GM23338 (cell line): ENCODE measurements at regions not wholly inside any gene's neighbourhood (a gene's known extent, or its start where the extent isn't known, plus 50 kb on each side); places are given as distances from the start of the nearest gene placed in this dataset.

Experiments
- ATAC-seq: fragments of 200-7000 bp; cut with Tn5 transposase; 3 replicates; pipeline ENCODE4 v1.9.1; 2020
- DNase-seq: peaks from one replicate; pipeline ENCODE4 v3.0.0-alpha.2; 2015; ENCODE audit warnings: low spot score
- H2AFZ ChIP-seq: fragments of 200-600 bp; sonication (generic); 2 replicates; pipeline ENCODE4 v1.8.0; 2016; ENCODE audit warnings: antibody characterized with exemption, mild to moderate bottlenecking, moderate library complexity
- H3F3A ChIP-seq: fragments of 200-600 bp; sonication (generic); replicated peaks from 2 replicates; pipeline ENCODE4 v1.8.0; 2017; ENCODE audit warnings: antibody characterized with exemption, mixed run types, low read depth
- H3K27ac ChIP-seq: fragments of 200-600 bp; sonication (generic); 2 replicates; pipeline ENCODE4 v1.6.1; 2016; ENCODE audit warnings: low read depth
- H3K27me3 ChIP-seq: fragments of 200-600 bp; sonication (generic); 2 replicates; pipeline ENCODE4 v1.8.0; 2016; ENCODE audit warnings: mild to moderate bottlenecking, mixed run types, moderate library complexity; ENCODE audit not compliant: insufficient read depth
- H3K36me3 ChIP-seq: fragments of 200-600 bp; sonication (generic); 2 replicates; pipeline ENCODE4 v1.8.0; 2016; ENCODE audit warnings: mild to moderate bottlenecking; ENCODE audit not compliant: insufficient read depth
- H3K4me1 ChIP-seq: fragments of 200-600 bp; sonication (generic); 2 replicates; pipeline ENCODE4 v1.8.0; 2016; ENCODE audit warnings: mild to moderate bottlenecking, moderate library complexity; ENCODE audit not compliant: insufficient read depth
- H3K4me2 ChIP-seq: fragments of 200-600 bp; sonication (generic); 2 replicates; pipeline ENCODE4 v1.7.1; 2017; ENCODE audit warnings: mixed run types
- H3K4me3 ChIP-seq: fragments of 200-600 bp; sonication (generic); 2 replicates; pipeline ENCODE4 v1.6.1; 2016; ENCODE audit warnings: mixed run types
- H3K79me2 ChIP-seq: fragments of 200-600 bp; sonication (generic); replicated peaks from 2 replicates; pipeline ENCODE4 v1.8.0; 2017; ENCODE audit warnings: mild to moderate bottlenecking; ENCODE audit not compliant: insufficient read depth
- H3K9me2 ChIP-seq: fragments of 200-600 bp; sonication (generic); 2 replicates; pipeline ENCODE4 v1.8.0; 2017; ENCODE audit not compliant: insufficient read depth
- H4K20me1 ChIP-seq: fragments of 200-600 bp; sonication (generic); replicated peaks from 2 replicates; pipeline ENCODE4 v1.8.0; 2017; ENCODE audit warnings: mild to moderate bottlenecking; ENCODE audit not compliant: insufficient read depth
- H3K27ac Mint-ChIP-seq: 2 replicates; pipeline ENCODE4 v1.8.0; 2020; ENCODE audit warnings: inconsistent platforms, mild to moderate bottlenecking, moderate library complexity, mixed read lengths
- H3K27me3 Mint-ChIP-seq: 3 replicates; pipeline ENCODE4 v1.8.0; 2022; ENCODE audit warnings: low read depth, mild to moderate bottlenecking, moderate library complexity, mixed read lengths, inconsistent platforms; ENCODE audit not compliant: insufficient read depth, poor library complexity
- H3K36me3 Mint-ChIP-seq: 3 replicates; pipeline ENCODE4 v1.8.0; 2021; ENCODE audit warnings: low read depth, mild to moderate bottlenecking, inconsistent platforms, moderate library complexity, mixed read lengths
- H3K4me1 Mint-ChIP-seq: 3 replicates; pipeline ENCODE4 v1.8.0; 2020; ENCODE audit warnings: mild to moderate bottlenecking, inconsistent platforms, mixed read lengths
- H3K4me3 Mint-ChIP-seq: 3 replicates; pipeline ENCODE4 v1.8.0; 2021; ENCODE audit warnings: moderate library complexity, mild to moderate bottlenecking, inconsistent platforms, mixed read lengths
- H3K9me3 Mint-ChIP-seq: 3 replicates; pipeline ENCODE4 v1.8.0; 2020; ENCODE audit warnings: moderate library complexity, mild to moderate bottlenecking, inconsistent platforms, mixed read lengths
- CREB1 ChIP-seq: fragments of 250-450 bp; sonication (Bioruptor Pico); IDR thresholded peaks from 2 replicates; pipeline ENCODE4 v1.5.0; 2020; ENCODE audit warnings: low read depth, mild to moderate bottlenecking, moderate library complexity
- EZH2 ChIP-seq: fragments of 200-600 bp; sonication (generic); IDR thresholded peaks from one replicate; pipeline ENCODE4 v1.8.0; 2017; ENCODE audit warnings: antibody characterized with exemption, mild to moderate bottlenecking, low read depth; ENCODE audit not compliant: unreplicated experiment
- EZH2phosphoT487 ChIP-seq: fragments of 200-600 bp; sonication (generic); IDR thresholded peaks from one replicate; pipeline ENCODE4 v1.8.1; 2018; ENCODE audit warnings: antibody characterized with exemption; ENCODE audit not compliant: unreplicated experiment
- JUNB ChIP-seq: IDR thresholded peaks from one replicate; pipeline ENCODE4 v1.6.1; 2016; ENCODE audit warnings: antibody characterized with exemption; ENCODE audit not compliant: unreplicated experiment
- NANOG ChIP-seq: IDR thresholded peaks from 2 replicates; pipeline ENCODE4 v1.6.1; 2016; ENCODE audit warnings: antibody characterized with exemption, borderline replicate concordance
- POLR2AphosphoS5 ChIP-seq: IDR thresholded peaks from 2 replicates; pipeline ENCODE4 v1.6.1; 2016; ENCODE audit warnings: antibody characterized with exemption, low read depth
- STAT1 ChIP-seq: IDR thresholded peaks from one replicate; pipeline ENCODE4 v1.6.1; 2016; ENCODE audit warnings: antibody characterized with exemption; ENCODE audit not compliant: unreplicated experiment
- ZNF114 ChIP-seq: fragments of 250-450 bp; sonication (Bioruptor Pico); IDR thresholded peaks from 2 replicates; pipeline ENCODE4 v1.5.0; 2020; ENCODE audit warnings: mild to moderate bottlenecking, moderate library complexity
- ZNF331 ChIP-seq: fragments of 250-450 bp; sonication (Bioruptor Pico); IDR thresholded peaks from 2 replicates; pipeline ENCODE4 v1.5.0; 2020; ENCODE audit warnings: low read depth, mild to moderate bottlenecking, moderate library complexity
- TF ChIP-seq, protein P1 (sequence below), 2 experiments: fragments of 200-600 bp in 1 of 2; sonication (generic) in 1 of 2; conservative IDR thresholded peaks; 2 replicates each; pipeline versions ENCODE4 v1.5.1 to v1.6.1; 2016 to 2017; ENCODE audit warnings: antibody characterized with exemption in 2 of 2, low read depth in 2 of 2, mild to moderate bottlenecking in 2 of 2, moderate library complexity in 1 of 2
- TF ChIP-seq, protein P2 (sequence below): IDR thresholded peaks from one replicate; pipeline ENCODE4 v1.6.1; 2018; ENCODE audit warnings: antibody characterized with exemption; ENCODE audit not compliant: unreplicated experiment
- TF ChIP-seq, protein P3 (sequence below): fragments of 250-450 bp; sonication (Bioruptor Pico); IDR thresholded peaks from 2 replicates; pipeline ENCODE4 v1.5.0; 2020; ENCODE audit warnings: mild to moderate bottlenecking, moderate library complexity
- TF ChIP-seq, protein P4 (sequence below): IDR thresholded peaks from 2 replicates; pipeline ENCODE4 v1.6.1; 2016; ENCODE audit warnings: antibody characterized with exemption

DNA sequence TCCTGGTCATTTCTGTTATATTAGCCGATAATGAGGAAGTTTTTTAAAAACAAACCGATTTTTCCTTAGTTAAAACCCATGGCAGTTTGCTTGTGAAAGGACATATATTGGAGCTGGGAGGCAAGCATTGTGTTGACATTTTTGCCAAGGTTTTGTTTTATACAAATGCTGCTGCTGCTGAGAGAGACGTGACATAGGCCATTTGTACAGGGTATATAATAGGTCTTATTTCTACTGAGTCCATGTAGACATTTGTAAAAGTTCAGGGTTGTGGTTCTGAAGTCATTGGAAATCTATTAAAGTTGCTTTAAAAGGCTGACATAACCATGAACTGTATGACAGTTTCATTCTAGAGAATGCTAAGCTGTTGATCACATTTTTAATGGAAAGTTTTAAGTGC lies 424.0 kb upstream of the FANCL start:
- TF ChIP-seq, protein P1, sequence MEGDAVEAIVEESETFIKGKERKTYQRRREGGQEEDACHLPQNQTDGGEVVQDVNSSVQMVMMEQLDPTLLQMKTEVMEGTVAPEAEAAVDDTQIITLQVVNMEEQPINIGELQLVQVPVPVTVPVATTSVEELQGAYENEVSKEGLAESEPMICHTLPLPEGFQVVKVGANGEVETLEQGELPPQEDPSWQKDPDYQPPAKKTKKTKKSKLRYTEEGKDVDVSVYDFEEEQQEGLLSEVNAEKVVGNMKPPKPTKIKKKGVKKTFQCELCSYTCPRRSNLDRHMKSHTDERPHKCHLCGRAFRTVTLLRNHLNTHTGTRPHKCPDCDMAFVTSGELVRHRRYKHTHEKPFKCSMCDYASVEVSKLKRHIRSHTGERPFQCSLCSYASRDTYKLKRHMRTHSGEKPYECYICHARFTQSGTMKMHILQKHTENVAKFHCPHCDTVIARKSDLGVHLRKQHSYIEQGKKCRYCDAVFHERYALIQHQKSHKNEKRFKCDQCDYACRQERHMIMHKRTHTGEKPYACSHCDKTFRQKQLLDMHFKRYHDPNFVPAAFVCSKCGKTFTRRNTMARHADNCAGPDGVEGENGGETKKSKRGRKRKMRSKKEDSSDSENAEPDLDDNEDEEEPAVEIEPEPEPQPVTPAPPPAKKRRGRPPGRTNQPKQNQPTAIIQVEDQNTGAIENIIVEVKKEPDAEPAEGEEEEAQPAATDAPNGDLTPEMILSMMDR (conservative IDR thresholded peaks at IDR 0.05; ENCODE audit: low read depth in 2 of 2), result no peak
- TF ChIP-seq EZH2 (no peak), POLR2AphosphoS5 (no peak), ZNF114 (CRISPR knock-in tag) (no peak), EZH2phosphoT487 (no peak), CREB1 (no peak), STAT1 (no peak), ZNF331 (CRISPR knock-in tag) (no peak), NANOG (no peak), JUNB (no peak)
- TF ChIP-seq, protein P2, sequence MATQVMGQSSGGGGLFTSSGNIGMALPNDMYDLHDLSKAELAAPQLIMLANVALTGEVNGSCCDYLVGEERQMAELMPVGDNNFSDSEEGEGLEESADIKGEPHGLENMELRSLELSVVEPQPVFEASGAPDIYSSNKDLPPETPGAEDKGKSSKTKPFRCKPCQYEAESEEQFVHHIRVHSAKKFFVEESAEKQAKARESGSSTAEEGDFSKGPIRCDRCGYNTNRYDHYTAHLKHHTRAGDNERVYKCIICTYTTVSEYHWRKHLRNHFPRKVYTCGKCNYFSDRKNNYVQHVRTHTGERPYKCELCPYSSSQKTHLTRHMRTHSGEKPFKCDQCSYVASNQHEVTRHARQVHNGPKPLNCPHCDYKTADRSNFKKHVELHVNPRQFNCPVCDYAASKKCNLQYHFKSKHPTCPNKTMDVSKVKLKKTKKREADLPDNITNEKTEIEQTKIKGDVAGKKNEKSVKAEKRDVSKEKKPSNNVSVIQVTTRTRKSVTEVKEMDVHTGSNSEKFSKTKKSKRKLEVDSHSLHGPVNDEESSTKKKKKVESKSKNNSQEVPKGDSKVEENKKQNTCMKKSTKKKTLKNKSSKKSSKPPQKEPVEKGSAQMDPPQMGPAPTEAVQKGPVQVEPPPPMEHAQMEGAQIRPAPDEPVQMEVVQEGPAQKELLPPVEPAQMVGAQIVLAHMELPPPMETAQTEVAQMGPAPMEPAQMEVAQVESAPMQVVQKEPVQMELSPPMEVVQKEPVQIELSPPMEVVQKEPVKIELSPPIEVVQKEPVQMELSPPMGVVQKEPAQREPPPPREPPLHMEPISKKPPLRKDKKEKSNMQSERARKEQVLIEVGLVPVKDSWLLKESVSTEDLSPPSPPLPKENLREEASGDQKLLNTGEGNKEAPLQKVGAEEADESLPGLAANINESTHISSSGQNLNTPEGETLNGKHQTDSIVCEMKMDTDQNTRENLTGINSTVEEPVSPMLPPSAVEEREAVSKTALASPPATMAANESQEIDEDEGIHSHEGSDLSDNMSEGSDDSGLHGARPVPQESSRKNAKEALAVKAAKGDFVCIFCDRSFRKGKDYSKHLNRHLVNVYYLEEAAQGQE, result no peak
- TF ChIP-seq, protein P3, sequence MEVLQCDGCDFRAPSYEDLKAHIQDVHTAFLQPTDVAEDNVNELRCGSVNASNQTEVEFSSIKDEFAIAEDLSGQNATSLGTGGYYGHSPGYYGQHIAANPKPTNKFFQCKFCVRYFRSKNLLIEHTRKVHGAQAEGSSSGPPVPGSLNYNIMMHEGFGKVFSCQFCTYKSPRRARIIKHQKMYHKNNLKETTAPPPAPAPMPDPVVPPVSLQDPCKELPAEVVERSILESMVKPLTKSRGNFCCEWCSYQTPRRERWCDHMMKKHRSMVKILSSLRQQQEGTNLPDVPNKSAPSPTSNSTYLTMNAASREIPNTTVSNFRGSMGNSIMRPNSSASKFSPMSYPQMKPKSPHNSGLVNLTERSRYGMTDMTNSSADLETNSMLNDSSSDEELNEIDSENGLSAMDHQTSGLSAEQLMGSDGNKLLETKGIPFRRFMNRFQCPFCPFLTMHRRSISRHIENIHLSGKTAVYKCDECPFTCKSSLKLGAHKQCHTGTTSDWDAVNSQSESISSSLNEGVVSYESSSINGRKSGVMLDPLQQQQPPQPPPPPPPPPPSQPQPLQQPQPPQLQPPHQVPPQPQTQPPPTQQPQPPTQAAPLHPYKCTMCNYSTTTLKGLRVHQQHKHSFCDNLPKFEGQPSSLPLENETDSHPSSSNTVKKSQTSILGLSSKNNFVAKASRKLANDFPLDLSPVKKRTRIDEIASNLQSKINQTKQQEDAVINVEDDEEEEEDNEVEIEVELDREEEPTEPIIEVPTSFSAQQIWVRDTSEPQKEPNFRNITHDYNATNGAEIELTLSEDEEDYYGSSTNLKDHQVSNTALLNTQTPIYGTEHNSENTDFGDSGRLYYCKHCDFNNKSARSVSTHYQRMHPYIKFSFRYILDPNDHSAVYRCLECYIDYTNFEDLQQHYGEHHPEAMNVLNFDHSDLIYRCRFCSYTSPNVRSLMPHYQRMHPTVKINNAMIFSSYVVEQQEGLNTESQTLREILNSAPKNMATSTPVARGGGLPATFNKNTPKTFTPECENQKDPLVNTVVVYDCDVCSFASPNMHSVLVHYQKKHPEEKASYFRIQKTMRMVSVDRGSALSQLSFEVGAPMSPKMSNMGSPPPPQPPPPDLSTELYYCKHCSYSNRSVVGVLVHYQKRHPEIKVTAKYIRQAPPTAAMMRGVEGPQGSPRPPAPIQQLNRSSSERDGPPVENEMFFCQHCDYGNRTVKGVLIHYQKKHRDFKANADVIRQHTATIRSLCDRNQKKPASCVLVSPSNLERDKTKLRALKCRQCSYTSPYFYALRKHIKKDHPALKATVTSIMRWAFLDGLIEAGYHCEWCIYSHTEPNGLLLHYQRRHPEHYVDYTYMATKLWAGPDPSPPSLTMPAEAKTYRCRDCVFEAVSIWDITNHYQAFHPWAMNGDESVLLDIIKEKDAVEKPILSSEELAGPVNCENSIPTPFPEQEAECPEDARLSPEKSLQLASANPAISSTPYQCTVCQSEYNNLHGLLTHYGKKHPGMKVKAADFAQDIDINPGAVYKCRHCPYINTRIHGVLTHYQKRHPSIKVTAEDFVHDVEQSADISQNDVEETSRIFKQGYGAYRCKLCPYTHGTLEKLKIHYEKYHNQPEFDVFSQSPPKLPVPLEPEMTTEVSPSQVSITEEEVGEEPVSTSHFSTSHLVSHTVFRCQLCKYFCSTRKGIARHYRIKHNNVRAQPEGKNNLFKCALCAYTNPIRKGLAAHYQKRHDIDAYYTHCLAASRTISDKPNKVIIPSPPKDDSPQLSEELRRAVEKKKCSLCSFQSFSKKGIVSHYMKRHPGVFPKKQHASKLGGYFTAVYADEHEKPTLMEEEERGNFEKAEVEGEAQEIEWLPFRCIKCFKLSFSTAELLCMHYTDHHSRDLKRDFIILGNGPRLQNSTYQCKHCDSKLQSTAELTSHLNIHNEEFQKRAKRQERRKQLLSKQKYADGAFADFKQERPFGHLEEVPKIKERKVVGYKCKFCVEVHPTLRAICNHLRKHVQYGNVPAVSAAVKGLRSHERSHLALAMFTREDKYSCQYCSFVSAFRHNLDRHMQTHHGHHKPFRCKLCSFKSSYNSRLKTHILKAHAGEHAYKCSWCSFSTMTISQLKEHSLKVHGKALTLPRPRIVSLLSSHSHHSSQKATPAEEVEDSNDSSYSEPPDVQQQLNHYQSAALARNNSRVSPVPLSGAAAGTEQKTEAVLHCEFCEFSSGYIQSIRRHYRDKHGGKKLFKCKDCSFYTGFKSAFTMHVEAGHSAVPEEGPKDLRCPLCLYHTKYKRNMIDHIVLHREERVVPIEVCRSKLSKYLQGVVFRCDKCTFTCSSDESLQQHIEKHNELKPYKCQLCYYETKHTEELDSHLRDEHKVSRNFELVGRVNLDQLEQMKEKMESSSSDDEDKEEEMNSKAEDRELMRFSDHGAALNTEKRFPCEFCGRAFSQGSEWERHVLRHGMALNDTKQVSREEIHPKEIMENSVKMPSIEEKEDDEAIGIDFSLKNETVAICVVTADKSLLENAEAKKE (CRISPR knock-in tag), result no peak
- TF ChIP-seq, protein P4, sequence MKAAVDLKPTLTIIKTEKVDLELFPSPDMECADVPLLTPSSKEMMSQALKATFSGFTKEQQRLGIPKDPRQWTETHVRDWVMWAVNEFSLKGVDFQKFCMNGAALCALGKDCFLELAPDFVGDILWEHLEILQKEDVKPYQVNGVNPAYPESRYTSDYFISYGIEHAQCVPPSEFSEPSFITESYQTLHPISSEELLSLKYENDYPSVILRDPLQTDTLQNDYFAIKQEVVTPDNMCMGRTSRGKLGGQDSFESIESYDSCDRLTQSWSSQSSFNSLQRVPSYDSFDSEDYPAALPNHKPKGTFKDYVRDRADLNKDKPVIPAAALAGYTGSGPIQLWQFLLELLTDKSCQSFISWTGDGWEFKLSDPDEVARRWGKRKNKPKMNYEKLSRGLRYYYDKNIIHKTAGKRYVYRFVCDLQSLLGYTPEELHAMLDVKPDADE, result no peak
- Mint-ChIP-seq H3K27me3 (no peaks in the 10 kb centered on the region), H3K27ac (no peak overlapping the region), H3K4me1 (no peaks in the 10 kb centered on the region), H3K4me3 (no peak overlapping the region), H3K36me3 (peaks cover 2% of the 10 kb centered on the region; the same call in 1 of the 3 replicates), H3K9me3 (peaks cover 2% of the 10 kb centered on the region; the same call in 1 of the 3 replicates)
- Histone ChIP-seq H3K27ac (no peak overlapping the region), H3K36me3 (no peaks in the 10 kb centered on the region), H3F3A (no peaks in the 10 kb centered on the region), H3K4me1 (no peaks in the 10 kb centered on the region), H3K4me3 (no peak overlapping the region), H3K4me2 (no peak overlapping the region), H2AFZ (no peak overlapping the region), H3K27me3 (no peaks in the 10 kb centered on the region), H4K20me1 (no peaks in the 10 kb centered on the region), H3K79me2 (no peaks in the 10 kb centered on the region), H3K9me2 (no peaks in the 10 kb centered on the region)
- ATAC-seq (no peak), DNase-seq (no peak)
